Neural crest cell (in vitro differentiated cells): ENCODE measurements at regions not wholly inside any gene's neighbourhood (a gene's known extent, or its start where the extent isn't known, plus 50 kb on each side); places are given as distances from the start of the nearest gene placed in this dataset.

ENCODE experiments used
- DNase-seq: peaks from one replicate; pipeline ENCODE4 v3.0.0; 2021; ENCODE audit warnings: low read depth, mixed read lengths, low spot score
- H3K27ac Mint-ChIP-seq: one replicate; pipeline ENCODE4 v1.8.0; 2021; ENCODE audit warnings: mild to moderate bottlenecking, mixed read lengths; ENCODE audit not compliant: unreplicated experiment
- H3K27me3 Mint-ChIP-seq: 2 replicates; pipeline ENCODE4 v1.8.0; 2021; ENCODE audit warnings: low read depth, mild to moderate bottlenecking, mixed read lengths
- H3K36me3 Mint-ChIP-seq: 2 replicates; pipeline ENCODE4 v1.8.0; 2021; ENCODE audit warnings: low read depth, mild to moderate bottlenecking, mixed read lengths
- H3K4me1 Mint-ChIP-seq: 2 replicates; pipeline ENCODE4 v1.8.0; 2021; ENCODE audit warnings: mixed read lengths
- H3K4me3 Mint-ChIP-seq: one replicate; pipeline ENCODE4 v1.8.0; 2021; ENCODE audit warnings: mild to moderate bottlenecking, mixed read lengths
- H3K9me3 Mint-ChIP-seq: 2 replicates; pipeline ENCODE4 v1.8.0; 2021; ENCODE audit warnings: mixed read lengths
- CTCF ChIP-seq: fragments of 200-600 bp; sonication (generic); conservative IDR thresholded peaks from 2 replicates; pipeline ENCODE4 v1.5.0; 2021; ENCODE audit warnings: antibody characterized with exemption, mild to moderate bottlenecking

DNA sequence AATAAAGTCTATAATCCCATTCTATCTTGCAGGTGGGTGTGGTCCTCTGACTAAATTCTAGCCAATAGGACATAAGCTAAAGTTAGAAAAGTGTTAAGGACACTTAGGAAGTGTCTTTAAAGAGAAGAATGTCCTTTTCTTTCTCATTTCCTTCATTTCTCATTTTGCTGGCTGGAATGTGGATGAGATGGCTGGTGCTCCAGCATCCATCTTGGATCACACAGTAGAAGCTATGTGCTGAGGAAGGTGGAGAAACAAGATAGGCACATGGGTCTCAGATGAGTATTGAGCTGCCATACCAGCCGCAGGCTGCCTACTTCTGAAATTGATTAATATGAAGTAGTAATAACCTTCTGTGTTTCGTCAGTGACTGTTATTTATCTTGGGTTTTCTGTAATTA, 289.0 kb downstream of the LRFN2 start:
- DNase-seq = no peak
- H3K27me3 Mint-ChIP-seq = no peaks in the 10 kb centered on the region
- no peaks in the 10 kb centered on the region for H3K4me1 Mint-ChIP-seq
- no peak for TF ChIP-seq CTCF
- H3K9me3 Mint-ChIP-seq = no peaks in the 10 kb centered on the region
- no peak overlapping the region for H3K27ac Mint-ChIP-seq
- H3K4me3 Mint-ChIP-seq = no peak overlapping the region
- no peaks in the 10 kb centered on the region for H3K36me3 Mint-ChIP-seq

GRCh38 chr6:40295251-40295950, 291.8 kb downstream of the LRFN2 start:
- DNase-seq = no peak
- Mint-ChIP-seq H3K36me3 (no peaks in the 10 kb centered on the region), H3K27ac (no peak overlapping the region), H3K4me1 (no peaks in the 10 kb centered on the region), H3K4me3 (no peak overlapping the region), H3K9me3 (no peaks in the 10 kb centered on the region), H3K27me3 (peaks cover 4% of the 10 kb centered on the region)
- no peak for TF ChIP-seq CTCF

- no peaks in the 10 kb centered on the region for H3K4me1 Mint-ChIP-seq
- H3K36me3 Mint-ChIP-seq = no peaks in the 10 kb centered on the region
- peaks cover 4% of the 10 kb centered on the region for H3K27me3 Mint-ChIP-seq
- no peaks in the 10 kb centered on the region for H3K9me3 Mint-ChIP-seq
- H3K4me3 Mint-ChIP-seq = no peak overlapping the region
- DNase-seq = no peak
- H3K27ac Mint-ChIP-seq = no peak overlapping the region
- TF ChIP-seq CTCF = no peak
These were observed 293.5 kb downstream of the LRFN2 start for GRCh38 chr6:40293460-40294185.

DNA sequence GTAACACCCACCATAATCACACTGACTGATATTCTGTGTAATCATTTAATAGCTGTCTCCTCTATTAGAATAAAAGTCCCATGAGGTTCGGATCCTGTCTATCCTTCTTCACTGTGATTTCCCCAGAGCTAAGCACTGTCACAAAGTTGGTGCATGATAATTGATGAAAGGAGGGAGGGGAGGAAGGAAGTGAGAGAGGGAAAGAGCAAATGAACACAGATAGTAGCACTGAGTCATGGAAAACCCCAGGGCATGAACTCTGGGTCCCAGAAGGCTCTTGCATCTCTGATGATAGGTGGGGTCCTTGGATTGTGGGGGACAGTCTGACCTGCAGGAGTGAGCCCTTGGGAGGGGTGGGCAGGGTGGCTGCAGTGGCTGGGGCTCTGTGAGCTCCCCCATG, 294.1 kb downstream of the LRFN2 start:
- H3K4me1 Mint-ChIP-seq = no peaks in the 10 kb centered on the region
- TF ChIP-seq CTCF = no peak
- H3K4me3 Mint-ChIP-seq = no peak overlapping the region
- no peaks in the 10 kb centered on the region for H3K36me3 Mint-ChIP-seq
- no peak for DNase-seq
- no peaks in the 10 kb centered on the region for H3K9me3 Mint-ChIP-seq
- peaks cover 4% of the 10 kb centered on the region for H3K27me3 Mint-ChIP-seq
- H3K27ac Mint-ChIP-seq = no peak overlapping the region

- Mint-ChIP-seq H3K27me3 (peaks cover 23% of the 10 kb centered on the region), H3K4me3 (no peak overlapping the region), H3K27ac (no peak overlapping the region), H3K4me1 (no peaks in the 10 kb centered on the region), H3K9me3 (no peaks in the 10 kb centered on the region), H3K36me3 (no peaks in the 10 kb centered on the region)
- no peak for DNase-seq
- TF ChIP-seq CTCF = no peak
These were observed 296.3 kb downstream of the LRFN2 start for GRCh38 chr6:40290816-40291215.
